ENCODE measurements at regions not wholly inside any gene's neighbourhood (a gene's known extent, or its start where the extent isn't known, plus 50 kb on each side); places are given as distances from the start of the nearest gene placed in this dataset.
"Not testable (repeated sequence)": the region's sequence is repeated elsewhere in the genome, so short reads cannot be mapped to it uniquely, and the experiment has no call there.

DNA sequence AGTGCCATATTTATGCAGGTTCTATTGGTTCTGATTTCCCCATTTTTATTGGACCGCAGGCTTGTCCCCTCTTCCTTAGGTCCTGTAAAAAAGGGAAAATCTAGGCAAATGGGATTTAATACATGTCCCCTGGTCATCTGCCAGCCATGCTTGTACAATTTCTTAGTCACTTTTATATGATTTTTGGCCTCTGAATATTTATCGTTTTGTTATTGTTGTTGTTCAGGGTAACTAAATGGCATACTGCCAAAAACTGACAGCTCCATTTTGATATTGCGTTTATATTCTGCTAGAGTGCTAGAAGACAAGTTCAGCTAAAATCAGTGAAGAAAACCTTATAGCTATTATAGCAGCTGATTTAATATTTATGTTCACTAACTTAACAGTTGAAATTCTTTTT is 770.2 kb upstream of the FAM174A start:
- Histone ChIP-seq H3K27me3 (ENCODE audit: control insufficient read depth, insufficient read depth, low read length) (no peaks in the 10 kb centered on the region), H3K4me3 (ENCODE audit: low read length) (no peak overlapping the region), H3K4me1 (ENCODE audit: control insufficient read depth, insufficient read depth, low read length) (no peaks in the 10 kb centered on the region), H3K36me3 (ENCODE audit: control insufficient read depth, insufficient read depth, low read length) (no peaks in the 10 kb centered on the region), H3K9me3 (ENCODE audit: control insufficient read depth, insufficient read depth, low read length) (no peaks in the 10 kb centered on the region), H3K27ac (ENCODE audit: low read length) (no peak overlapping the region)
- no CpG with 5 or more reads among the region's 3 CpGs for WGBS (ENCODE audit: insufficient coverage, insufficient read length)
- no peak for DNase-seq (ENCODE audit: low read depth, low spot score)

DNA sequence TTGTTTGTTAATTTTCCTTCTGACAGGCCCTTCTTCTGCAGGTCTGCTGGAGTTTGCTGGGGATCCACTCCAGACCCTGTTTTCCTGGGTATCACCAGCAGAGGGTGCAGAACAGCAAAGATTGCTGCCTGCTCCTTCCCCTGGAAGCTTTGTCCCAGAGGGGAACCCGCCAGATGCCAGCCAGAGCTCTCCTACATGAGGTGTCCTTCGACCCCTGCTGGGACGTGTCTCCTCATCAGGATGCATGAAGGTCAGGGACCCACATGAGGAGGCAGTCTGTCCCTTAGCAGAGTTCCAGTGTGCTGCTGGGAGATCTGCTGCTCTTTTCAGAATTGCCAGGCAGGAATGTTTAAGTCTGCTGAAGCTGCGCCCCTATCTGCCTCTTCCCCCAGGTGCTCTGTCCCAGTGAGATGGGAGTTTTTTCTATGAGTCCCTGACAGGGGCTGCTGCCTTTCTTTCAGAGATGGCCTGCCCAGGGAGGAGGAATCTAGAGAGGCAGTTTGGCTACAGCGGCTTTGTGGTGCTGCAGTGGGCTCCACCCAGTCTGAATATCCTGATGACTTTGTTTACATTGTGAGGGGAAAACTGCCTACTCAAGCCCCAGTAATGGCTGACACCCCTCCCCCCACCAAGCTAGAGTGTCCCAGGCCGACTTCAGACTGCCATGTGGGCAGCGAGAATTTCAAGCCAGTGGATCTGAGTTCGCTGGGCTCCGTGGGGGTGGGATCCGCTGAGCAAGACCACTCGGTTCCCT is 772.0 kb upstream of the FAM174A start:
- Histone ChIP-seq H3K27me3 (ENCODE audit: control insufficient read depth, insufficient read depth, low read length) (no peaks in the 10 kb centered on the region), H3K36me3 (ENCODE audit: control insufficient read depth, insufficient read depth, low read length) (no peaks in the 10 kb centered on the region), H3K4me3 (ENCODE audit: low read length) (no peak overlapping the region), H3K27ac (ENCODE audit: low read length) (no peak overlapping the region), H3K4me1 (ENCODE audit: control insufficient read depth, insufficient read depth, low read length) (no peaks in the 10 kb centered on the region), H3K9me3 (ENCODE audit: control insufficient read depth, insufficient read depth, low read length) (no peaks in the 10 kb centered on the region)
- no CpG with 5 or more reads among the region's 11 CpGs for WGBS (ENCODE audit: insufficient coverage, insufficient read length)
- no peak for DNase-seq (ENCODE audit: low read depth, low spot score)

DNA sequence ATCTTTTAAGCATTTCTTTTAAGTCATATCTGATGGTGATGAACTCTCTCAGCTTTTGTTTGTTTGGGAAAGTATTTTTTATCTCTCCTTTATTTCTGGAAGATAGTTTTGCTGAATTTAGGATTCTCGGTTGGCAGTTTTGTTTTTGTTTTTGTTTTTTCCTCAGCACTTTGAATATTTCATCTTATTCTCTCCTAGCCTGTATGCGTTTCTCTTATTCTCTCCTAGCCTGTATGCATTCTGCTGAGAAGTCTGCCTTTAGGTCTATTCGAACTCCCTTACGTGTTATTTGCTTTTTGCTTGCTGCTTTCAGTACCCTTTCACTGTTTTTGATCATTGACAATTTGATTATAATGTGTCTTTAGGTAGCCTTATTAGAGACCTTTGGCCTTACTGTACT is 787.8 kb upstream of the FAM174A start:
- Histone ChIP-seq H3K27me3 (ENCODE audit: control insufficient read depth, insufficient read depth, low read length) (no peaks in the 10 kb centered on the region), H3K27ac (ENCODE audit: low read length) (no peak overlapping the region), H3K9me3 (ENCODE audit: control insufficient read depth, insufficient read depth, low read length) (no peaks in the 10 kb centered on the region), H3K4me3 (ENCODE audit: low read length) (no peak overlapping the region), H3K4me1 (ENCODE audit: control insufficient read depth, insufficient read depth, low read length) (no peaks in the 10 kb centered on the region), H3K36me3 (ENCODE audit: control insufficient read depth, insufficient read depth, low read length) (no peaks in the 10 kb centered on the region)
- no peak for DNase-seq (ENCODE audit: low read depth, low spot score)
- no CpG with 5 or more reads among the region's 4 CpGs for WGBS (ENCODE audit: insufficient coverage, insufficient read length)

DNA sequence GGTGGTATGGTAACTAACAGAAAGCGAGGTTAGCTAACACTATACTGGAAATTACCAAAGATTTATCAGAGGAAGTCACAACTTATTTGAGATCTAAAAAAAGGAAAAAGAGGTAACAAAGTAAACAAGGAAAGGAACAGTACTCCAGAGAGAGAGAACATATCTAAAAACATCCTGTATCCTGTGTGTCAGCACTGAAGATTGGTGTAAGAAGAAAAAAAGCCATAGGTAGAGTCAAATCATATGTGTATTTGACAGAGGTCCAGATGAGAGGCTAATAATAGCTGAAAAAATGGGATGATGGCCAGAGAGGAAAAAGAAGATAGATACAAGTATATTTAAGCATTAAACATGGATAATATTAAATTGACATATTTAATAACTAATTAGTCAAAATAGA is 802.0 kb upstream of the FAM174A start:
- not testable (repeated sequence) for DNase-seq (ENCODE audit: low read depth, low spot score); H3K9me3 ChIP-seq (ENCODE audit: control insufficient read depth, insufficient read depth, low read length); H3K27ac ChIP-seq (ENCODE audit: low read length); H3K4me1 ChIP-seq (ENCODE audit: control insufficient read depth, insufficient read depth, low read length); H3K27me3 ChIP-seq (ENCODE audit: control insufficient read depth, insufficient read depth, low read length); H3K36me3 ChIP-seq (ENCODE audit: control insufficient read depth, insufficient read depth, low read length); H3K4me3 ChIP-seq (ENCODE audit: low read length)
- no CpG with 5 or more reads among the region's 1 CpG for WGBS (ENCODE audit: insufficient coverage, insufficient read length)

DNA sequence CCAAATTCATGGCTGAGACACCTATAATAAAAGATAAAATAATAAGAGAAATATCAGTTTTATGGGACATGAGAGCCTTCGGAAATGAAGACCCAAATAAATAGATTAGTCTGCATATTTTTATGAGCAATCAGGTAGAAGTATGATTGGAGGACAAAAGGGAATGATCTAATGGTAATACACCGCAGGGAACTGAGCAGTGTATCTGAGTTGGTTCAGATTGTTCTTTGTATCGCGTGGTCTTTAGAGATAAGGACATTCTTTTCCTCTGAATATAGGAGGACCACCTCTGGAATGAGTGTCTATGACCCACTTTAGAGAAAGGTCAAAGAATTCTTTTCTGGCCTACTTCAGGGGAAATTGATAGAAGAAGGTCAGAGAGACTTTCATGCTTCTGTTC is 801.8 kb upstream of the CHD1 start:
- H3K27ac ChIP-seq (ENCODE audit: low read length); H3K4me1 ChIP-seq (ENCODE audit: control insufficient read depth, insufficient read depth, low read length); H3K9me3 ChIP-seq (ENCODE audit: control insufficient read depth, insufficient read depth, low read length); H3K27me3 ChIP-seq (ENCODE audit: control insufficient read depth, insufficient read depth, low read length); DNase-seq (ENCODE audit: low read depth, low spot score); H3K36me3 ChIP-seq (ENCODE audit: control insufficient read depth, insufficient read depth, low read length); H3K4me3 ChIP-seq (ENCODE audit: low read length): not testable (repeated sequence)
- no CpG with 5 or more reads among the region's 4 CpGs for WGBS (ENCODE audit: insufficient coverage, insufficient read length)

DNA sequence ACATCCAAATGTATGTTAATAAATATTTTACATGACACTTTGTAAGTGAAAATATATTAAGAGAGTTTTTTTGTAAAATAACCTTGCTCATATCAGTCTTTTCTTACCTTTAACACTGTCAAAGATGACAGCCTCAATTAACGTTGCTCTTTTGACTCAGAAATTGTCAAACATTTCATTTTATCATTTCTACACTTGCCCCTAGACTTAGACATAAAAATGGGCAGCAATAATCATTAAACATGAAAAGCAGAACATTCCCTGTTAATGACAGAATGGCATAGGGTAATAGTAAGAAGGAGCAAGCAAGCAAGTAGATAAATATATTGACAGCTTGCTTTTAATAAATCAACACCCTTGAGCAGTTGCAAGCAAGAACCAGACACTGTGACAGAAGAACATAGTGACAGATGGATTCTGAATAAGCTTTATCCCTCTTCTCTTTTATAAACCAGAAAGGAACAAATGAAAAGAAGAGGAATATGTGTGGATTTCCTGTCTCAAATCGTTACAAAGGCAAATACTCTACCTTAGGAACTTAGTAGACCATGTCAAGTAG is 796.0 kb upstream of the CHD1 start:
- no CpG with 5 or more reads among the region's 2 CpGs for WGBS (ENCODE audit: insufficient coverage, insufficient read length)
- no peaks in the 10 kb centered on the region for H3K4me1 ChIP-seq (ENCODE audit: control insufficient read depth, insufficient read depth, low read length)
- no peaks in the 10 kb centered on the region for H3K36me3 ChIP-seq (ENCODE audit: control insufficient read depth, insufficient read depth, low read length)
- H3K4me3 ChIP-seq (ENCODE audit: low read length): no peak overlapping the region
- H3K9me3 ChIP-seq (ENCODE audit: control insufficient read depth, insufficient read depth, low read length): no peaks in the 10 kb centered on the region
- DNase-seq (ENCODE audit: low read depth, low spot score): no peak
- H3K27me3 ChIP-seq (ENCODE audit: control insufficient read depth, insufficient read depth, low read length): no peaks in the 10 kb centered on the region
- no peak overlapping the region for H3K27ac ChIP-seq (ENCODE audit: low read length)

DNA sequence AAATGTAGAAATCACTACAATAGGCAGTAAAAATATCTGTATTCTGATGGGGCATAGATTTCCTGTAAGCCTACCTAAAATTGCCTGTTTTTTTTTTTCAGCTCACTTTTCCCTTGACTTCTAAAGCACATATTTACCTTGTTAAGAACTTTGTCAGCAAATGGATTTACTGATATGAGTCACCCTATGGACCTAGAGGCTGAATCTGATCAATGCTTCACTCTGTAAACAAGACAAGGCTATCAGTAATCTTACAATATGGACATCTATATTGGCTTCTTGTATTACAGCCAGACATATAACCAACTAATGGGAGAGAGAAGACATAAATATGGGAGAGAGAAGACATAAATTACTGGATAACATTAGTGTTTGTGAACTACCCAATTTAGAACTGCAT is 792.7 kb upstream of the CHD1 start:
- Histone ChIP-seq H3K4me1 (ENCODE audit: control insufficient read depth, insufficient read depth, low read length) (no peaks in the 10 kb centered on the region), H3K27ac (ENCODE audit: low read length) (no peak overlapping the region), H3K9me3 (ENCODE audit: control insufficient read depth, insufficient read depth, low read length) (no peaks in the 10 kb centered on the region), H3K27me3 (ENCODE audit: control insufficient read depth, insufficient read depth, low read length) (no peaks in the 10 kb centered on the region), H3K4me3 (ENCODE audit: low read length) (no peak overlapping the region), H3K36me3 (ENCODE audit: control insufficient read depth, insufficient read depth, low read length) (no peaks in the 10 kb centered on the region)
- DNase-seq (ENCODE audit: low read depth, low spot score): no peak

DNA sequence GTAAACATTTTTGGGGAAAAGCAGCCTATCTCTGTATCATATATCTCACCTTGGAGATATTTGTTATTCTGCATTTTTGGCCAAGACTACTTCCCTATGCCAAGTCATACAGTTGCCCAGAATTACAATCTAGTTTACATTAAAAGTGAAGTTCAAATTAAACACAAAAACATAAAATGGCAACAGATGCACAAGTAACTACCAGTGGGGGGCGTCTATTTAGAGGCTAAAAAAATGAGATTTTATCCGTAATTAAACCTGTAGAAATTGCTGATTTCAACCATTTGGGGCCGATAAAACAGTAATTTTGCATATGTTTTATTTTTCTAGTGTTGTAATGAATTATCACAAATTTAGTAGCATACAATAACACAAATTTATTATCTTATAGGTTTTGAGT is 787.1 kb upstream of the CHD1 start:
- DNase-seq (ENCODE audit: low read depth, low spot score): no peak
- no peaks in the 10 kb centered on the region for H3K9me3 ChIP-seq (ENCODE audit: control insufficient read depth, insufficient read depth, low read length)
- no peaks in the 10 kb centered on the region for H3K36me3 ChIP-seq (ENCODE audit: control insufficient read depth, insufficient read depth, low read length)
- no peaks in the 10 kb centered on the region for H3K27me3 ChIP-seq (ENCODE audit: control insufficient read depth, insufficient read depth, low read length)
- 0 out of 2 replicates have a peak, but pooled peaks cover 2% of the 10 kb centered on the region for H3K4me1 ChIP-seq (ENCODE audit: control insufficient read depth, insufficient read depth, low read length)
- no peak overlapping the region for H3K27ac ChIP-seq (ENCODE audit: low read length)
- whole genome bisulfite sequencing (ENCODE audit: insufficient coverage, insufficient read length): no CpG with 5 or more reads among the region's 3 CpGs
- H3K4me3 ChIP-seq (ENCODE audit: low read length): no peak overlapping the region

DNA sequence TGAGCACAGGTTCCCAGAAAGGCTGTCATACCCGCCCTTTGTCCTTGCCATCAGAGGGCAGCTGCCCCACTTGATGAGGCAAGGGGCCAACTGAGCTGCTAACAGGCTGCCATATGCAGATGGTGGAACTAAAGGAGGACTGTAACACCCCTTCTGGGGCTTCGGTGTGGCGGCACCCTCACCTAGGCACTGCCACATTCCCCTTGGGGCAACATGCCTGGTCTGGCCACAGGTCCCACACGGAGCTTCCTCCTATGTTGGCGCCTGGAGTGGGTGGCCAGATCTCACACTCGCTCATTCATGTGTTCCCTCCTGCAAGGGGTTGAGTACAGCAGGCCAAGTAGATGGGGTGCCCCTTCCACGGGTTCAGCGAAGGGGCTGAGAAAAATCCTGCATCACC is 777.4 kb upstream of the CHD1 start:
- WGBS (ENCODE audit: insufficient coverage, insufficient read length): no CpG with 5 or more reads among the region's 8 CpGs
- Histone ChIP-seq H3K27ac (ENCODE audit: low read length) (no peak overlapping the region), H3K27me3 (ENCODE audit: control insufficient read depth, insufficient read depth, low read length) (no peaks in the 10 kb centered on the region), H3K4me1 (ENCODE audit: control insufficient read depth, insufficient read depth, low read length) (no peaks in the 10 kb centered on the region), H3K9me3 (ENCODE audit: control insufficient read depth, insufficient read depth, low read length) (no peaks in the 10 kb centered on the region), H3K4me3 (ENCODE audit: low read length) (no peak overlapping the region), H3K36me3 (ENCODE audit: control insufficient read depth, insufficient read depth, low read length) (no peaks in the 10 kb centered on the region)
- DNase-seq (ENCODE audit: low read depth, low spot score): no peak

DNA sequence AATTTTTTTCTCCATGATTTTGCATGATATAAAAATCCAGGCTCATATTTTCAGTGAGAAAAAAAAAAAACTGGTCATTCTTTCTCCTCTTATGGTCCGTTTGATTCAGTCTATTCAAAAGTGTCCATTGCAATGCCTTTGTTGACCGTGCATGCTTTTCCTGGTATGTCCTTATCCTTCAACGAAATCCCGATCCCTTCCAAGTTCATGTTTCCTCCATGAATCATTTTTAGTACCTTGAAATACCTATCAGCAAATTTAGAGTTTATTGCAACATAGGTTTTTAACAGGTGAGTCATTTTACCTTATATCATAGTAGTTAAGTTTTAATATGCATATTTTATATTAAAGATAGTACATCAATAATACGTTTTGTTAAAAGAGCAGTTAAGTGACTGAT is 773.8 kb upstream of the CHD1 start:
- Histone ChIP-seq H3K27ac (ENCODE audit: low read length) (no peak overlapping the region), H3K36me3 (ENCODE audit: control insufficient read depth, insufficient read depth, low read length) (no peaks in the 10 kb centered on the region), H3K9me3 (ENCODE audit: control insufficient read depth, insufficient read depth, low read length) (no peaks in the 10 kb centered on the region), H3K4me1 (ENCODE audit: control insufficient read depth, insufficient read depth, low read length) (no peaks in the 10 kb centered on the region), H3K4me3 (ENCODE audit: low read length) (no peak overlapping the region), H3K27me3 (ENCODE audit: control insufficient read depth, insufficient read depth, low read length) (no peaks in the 10 kb centered on the region)
- DNase-seq (ENCODE audit: low read depth, low spot score): no peak
- WGBS (ENCODE audit: insufficient coverage, insufficient read length): no CpG with 5 or more reads among the region's 5 CpGs

DNA sequence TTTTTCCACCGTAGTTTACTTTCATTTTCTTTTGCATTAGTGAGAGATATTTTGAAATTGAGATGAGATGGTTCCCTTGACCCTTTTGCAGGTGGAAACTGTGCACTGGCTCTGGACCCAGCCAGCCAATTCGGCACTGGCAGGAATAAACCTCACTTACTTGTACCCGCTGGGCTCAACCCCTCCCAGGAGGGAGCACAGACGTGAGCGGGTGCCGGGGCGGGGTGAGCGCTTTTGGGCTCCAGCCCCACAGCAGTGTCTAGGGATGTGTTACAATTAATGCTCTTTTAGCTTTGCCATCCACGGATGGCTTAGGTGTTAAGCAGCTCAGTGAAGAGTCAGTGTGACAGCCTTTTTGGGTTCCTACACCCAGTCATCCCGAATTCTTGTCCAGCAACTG is 766.1 kb upstream of the CHD1 start:
- Histone ChIP-seq H3K36me3 (ENCODE audit: control insufficient read depth, insufficient read depth, low read length) (no peaks in the 10 kb centered on the region), H3K27ac (ENCODE audit: low read length) (no peak overlapping the region), H3K4me1 (ENCODE audit: control insufficient read depth, insufficient read depth, low read length) (no peaks in the 10 kb centered on the region), H3K4me3 (ENCODE audit: low read length) (no peak overlapping the region), H3K27me3 (ENCODE audit: control insufficient read depth, insufficient read depth, low read length) (no peaks in the 10 kb centered on the region), H3K9me3 (ENCODE audit: control insufficient read depth, insufficient read depth, low read length) (no peaks in the 10 kb centered on the region)
- WGBS (ENCODE audit: insufficient coverage, insufficient read length): no CpG with 5 or more reads among the region's 10 CpGs
- no peak for DNase-seq (ENCODE audit: low read depth, low spot score)
